Activated gamma-delta T cell treated with Interleukin-2 at 50 U/mL for 16 hours (primary cell): ENCODE measurements at regions not wholly inside any gene's neighbourhood (a gene's known extent, or its start where the extent isn't known, plus 50 kb on each side); places are given as distances from the start of the nearest gene placed in this dataset.
A peak's percentile ranks its signal among the peaks of the same experiment; 100 is the strongest.
"Not testable (repeated sequence)": the region's sequence is repeated elsewhere in the genome, so short reads cannot be mapped to it uniquely, and the experiment has no call there.

Experiments used
- DNase-seq: peaks from one replicate; pipeline ENCODE4 v3.0.0-alpha.2; 2020

GRCh38 chr7:121560267-121560990, 164.3 kb upstream of the FAM3C start:
- no peak for DNase-seq

GRCh38 chr7:121558288-121558687, 162.2 kb upstream of the FAM3C start:
- no peak for DNase-seq

GRCh38 chr7:121557034-121557892, 161.2 kb upstream of the FAM3C start:
- DNase-seq = no peak

GRCh38 chr7:121555558-121555957, 159.4 kb upstream of the FAM3C start:
- no peak for DNase-seq

DNA sequence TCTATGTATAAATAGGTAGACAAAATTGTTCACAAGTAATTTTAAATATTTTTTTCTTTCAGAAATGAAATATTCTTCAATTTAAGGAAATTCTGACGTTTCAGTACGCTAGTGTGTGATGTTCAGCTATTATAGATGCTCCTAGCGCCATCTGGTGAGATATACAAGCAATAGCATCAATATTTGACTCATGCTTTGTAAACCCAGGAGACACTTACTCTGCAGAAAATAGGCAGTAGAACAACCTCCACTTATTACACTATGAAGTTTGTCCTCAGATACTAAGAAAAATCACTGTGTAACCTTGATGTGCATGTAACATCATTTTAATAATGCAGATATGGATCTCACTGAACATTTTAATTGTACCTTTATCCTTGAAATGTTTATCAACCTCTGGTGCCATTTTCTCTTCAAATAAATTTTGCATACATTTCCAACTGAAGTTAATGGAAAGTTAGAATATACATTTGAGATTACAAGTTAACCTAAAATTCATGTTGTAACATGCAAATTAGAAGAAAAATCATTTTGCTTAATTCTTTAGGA, 151.5 kb upstream of the FAM3C start:
- no peak for DNase-seq

DNA sequence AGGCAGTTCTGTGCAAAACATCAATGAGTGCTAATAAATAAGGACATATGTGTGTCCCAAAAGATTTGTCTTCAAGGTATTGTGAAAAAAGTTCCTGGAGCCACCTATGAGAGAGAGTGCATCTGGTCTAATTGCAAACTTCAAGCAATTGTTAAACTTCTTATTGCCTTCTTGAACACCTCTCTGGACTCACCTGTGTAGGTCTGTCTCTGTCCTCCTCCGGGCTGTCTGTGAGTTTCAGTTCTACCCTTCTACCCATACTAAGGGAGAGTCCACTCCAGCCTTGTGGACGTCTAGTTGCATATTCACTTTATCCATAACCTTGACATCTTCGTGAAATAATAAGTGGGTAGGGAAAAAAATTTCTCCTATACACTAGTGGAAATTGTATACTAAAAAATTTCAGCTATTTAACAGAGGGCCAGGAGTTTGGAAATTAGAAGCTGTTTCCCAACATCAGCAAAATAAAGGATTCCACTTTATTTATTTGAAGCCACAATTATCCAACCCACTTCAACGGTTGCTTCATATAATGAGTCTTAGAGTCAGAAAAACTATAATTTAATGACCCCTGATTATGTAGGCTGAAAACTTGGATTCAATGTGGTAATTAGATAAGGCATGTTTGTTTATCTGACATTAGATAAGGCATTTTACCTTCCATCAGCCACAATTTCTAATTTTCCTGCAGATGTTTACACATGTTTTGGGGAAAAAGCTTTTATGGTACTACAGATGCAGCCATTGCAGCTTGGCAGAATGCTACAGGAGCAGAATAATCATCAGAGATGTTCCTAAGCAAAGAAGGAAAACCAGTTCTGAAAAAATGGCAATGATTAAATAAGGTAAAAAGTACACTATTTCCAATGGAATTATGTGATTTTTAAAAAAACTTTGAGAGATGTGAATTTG, 150.8 kb upstream of the FAM3C start:
- DNase-seq = no peak

GRCh38 chr7:121545418-121545817, 149.3 kb upstream of the FAM3C start:
- DNase-seq = no peak

DNA sequence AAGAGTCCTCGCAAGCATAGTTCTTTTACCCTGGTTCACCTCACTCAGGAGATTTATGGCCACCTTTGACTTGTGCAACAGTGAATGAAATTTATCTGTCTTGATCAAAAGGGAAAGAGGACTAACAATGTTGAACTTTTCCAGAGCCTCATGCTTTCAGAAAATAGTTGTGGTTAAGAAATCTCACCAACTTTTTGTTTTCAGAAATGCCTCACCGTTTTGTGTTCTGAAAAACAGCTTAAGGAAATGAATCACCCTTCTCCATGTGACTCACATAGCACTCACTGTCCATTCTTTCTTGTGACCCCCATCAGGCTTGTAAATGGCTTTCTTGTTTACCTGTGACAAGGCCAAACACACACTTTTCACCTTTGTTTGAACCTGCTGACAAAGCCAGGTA, 148.6 kb upstream of the FAM3C start:
- no peak for DNase-seq

- no peak for DNase-seq
These were observed 148.1 kb upstream of the FAM3C start for GRCh38 chr7:121544238-121544637.

DNA sequence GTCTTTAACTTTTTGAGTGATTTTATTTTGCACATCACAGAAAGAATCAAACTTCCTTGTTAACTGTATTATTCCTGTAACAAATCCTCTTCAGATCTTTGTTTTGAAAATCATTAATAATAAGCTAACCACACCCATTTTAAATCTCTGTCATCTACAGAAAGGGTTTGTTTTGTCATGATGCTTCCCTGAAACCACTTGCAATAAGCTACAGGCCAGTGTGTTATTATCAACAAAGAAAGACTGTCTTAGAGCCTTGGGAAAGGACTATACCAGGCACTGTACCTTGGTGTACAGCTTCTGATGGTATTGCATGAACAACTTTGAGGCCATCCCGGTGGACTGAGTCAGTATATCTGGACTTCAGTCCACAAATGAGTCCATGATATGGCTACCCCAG, 145.3 kb upstream of the FAM3C start:
- no peak for DNase-seq

DNA sequence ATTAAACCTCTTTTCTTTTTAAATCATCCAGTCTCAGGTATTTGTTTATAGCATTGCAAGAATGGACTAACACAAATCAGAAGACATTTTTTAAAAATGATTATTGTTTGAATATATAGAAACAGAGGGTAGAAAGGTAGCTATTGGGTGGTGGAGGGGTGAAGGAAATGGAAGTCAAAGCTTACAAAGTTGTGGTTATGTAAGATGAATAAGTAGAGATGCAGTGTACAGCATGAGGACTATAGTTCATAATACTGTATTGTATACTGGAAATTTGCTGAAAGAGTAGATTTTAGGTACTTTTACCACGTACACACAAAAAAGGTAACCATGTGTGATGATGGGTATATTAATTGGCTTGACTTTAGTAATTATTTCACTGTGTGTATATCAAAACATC, 144.0 kb upstream of the FAM3C start:
- no peak for DNase-seq

GRCh38 chr7:121537031-121537430, 140.9 kb upstream of the FAM3C start:
- DNase-seq = no peak

DNA sequence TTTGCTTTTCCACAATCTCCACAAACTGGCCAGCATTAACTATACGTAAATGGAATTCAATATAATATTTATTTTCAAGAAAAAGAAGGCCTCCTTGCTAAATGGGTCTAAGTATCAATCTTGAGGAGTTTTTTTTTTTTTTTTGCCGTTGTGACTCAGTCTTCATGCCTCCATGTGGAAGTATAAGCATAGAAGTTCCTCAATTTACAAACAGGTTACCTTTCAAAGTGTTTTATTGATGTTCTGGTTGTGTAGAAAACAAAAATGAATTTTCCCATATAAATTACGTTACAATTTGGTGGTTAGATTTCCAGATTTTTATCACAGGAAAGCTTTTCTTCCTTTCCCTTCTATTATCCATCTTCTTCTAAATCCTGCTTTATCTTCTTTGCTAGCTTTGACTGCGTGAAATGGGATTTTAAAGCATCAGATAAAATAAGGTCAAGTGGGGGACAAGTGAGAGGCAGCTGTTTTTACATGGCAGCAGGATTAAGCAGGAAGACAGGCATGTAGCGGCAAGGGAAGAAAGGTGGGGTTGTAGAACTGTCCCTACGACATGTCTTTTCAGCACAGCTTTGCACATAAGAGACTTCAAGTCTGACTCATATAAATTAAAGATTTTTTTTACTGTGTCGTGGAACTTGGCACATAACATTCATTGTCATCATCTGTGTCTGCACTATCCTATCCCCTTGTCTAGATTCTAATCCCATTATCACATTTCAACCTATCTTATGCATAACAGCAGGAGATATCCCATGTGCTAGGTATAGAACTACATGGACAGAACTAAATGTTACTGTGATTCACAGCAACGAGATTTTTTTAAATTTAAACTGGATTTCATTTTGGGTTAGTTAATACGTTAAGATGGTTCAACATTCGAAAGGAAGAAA, 135.3 kb upstream of the FAM3C start:
- no peak for DNase-seq

- peak; percentile 60 for DNase-seq
These were observed 134.4 kb upstream of the FAM3C start for GRCh38 chr7:121530227-121531174.

DNA sequence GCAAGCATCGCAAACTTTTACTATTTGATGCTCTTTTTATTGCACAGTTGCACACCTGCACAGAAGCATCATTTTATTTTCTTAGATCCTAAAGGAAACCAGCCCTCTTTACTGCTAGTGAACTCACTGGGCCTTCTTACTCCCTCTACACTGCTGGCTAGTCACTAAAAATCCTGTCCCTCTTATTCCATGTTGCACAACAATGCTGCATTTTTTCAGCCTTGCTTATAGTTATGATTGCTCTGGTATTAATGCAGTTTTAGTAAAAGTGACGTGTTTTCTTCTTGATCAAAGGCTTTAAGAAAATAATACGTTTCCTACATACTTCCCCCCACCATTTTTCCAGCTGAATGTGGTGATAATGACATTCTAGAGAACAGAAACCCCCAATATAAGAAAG, 132.9 kb upstream of the FAM3C start:
- no peak for DNase-seq

DNA sequence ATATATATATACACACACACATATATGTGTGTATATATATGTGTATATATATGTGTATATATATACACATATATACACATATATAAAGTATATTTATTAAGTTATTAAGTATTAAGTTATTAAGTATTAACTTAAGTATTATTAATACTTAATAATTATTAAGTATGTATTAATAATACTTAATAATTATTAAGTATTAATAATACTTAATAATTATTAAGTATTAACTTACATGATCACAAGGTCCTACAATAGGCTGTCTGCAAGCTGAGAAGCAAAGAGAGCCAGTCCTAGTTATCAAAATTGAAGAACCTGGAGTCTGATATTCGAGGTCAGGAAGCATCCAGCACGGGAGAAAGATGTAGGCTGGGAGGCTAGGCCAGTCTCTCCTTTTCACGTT, 130.1 kb upstream of the FAM3C start:
- not testable (repeated sequence) for DNase-seq

- no peak for DNase-seq
These were observed 129.2 kb upstream of the FAM3C start for GRCh38 chr7:121525155-121525819.

GRCh38 chr7:121521711-121522400, 125.7 kb upstream of the FAM3C start:
- DNase-seq = no peak

DNA sequence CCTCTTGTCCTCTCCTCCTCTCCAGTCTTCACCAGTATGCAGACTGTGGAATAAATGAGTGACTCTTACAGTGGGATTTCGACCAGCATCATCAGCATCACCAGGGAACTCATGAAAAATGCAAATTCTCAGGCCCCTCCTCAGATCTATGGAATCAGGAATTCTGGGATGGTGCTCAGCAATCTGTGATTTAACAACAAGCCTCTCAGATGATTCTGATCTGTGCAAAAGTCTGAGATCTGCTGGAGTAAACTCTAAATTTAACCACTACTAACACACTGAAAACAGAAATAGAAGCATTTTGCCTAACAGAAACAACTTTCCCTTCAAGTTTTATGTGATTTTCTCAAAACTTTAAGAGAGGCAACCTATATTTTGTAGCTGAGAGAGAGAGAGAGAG, 124.8 kb upstream of the FAM3C start:
- no peak for DNase-seq
